ENCODE measurements at regions not wholly inside any gene's neighbourhood (a gene's known extent, or its start where the extent isn't known, plus 50 kb on each side); places are given as distances from the start of the nearest gene placed in this dataset.
"Not testable (repeated sequence)": the region's sequence is repeated elsewhere in the genome, so short reads cannot be mapped to it uniquely, and the experiment has no call there.

DNA sequence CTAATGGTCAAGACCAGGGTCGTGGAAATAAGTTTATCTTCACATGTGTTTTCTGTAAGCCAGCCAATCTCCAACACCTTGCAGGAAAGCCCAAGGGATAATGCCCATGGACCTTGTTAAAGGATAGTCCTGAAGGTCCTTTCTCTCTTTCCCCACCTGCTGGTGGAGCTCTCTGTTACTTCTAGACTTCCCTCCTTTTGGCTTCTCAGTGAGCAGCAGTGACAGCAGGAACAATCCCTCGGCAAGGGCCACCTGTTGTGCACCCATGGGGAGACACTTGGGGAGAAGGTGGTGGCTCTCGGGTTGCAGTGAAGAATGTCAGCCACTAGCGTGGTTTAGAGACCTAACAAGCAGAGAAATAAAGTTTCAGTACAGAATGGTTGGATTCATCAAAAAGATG lies 84.0 kb upstream of the OSBPL11 start:
- ATAC-seq = peak; percentile 24
- no peak overlapping the region for H3K4me3 ChIP-seq

DNA sequence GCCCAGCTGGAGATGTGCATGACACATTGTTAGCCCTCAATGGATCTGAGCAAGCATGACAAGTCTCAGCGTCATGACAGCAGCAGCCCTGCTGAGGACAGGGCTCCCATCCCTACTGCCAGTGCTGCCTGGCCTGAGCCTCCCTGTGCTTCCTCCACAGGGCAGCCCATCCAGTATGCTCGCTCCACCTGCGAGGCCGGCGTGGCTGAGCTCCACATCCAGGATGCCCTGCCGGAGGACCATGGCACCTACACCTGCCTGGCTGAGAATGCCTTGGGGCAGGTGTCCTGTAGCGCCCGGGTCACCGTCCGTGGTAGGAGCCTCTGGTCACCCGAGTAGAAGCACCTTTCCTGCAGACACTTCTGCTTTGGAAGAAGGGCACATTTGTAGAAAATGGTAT lies 85.8 kb upstream of the OSBPL11 start:
- DNase-seq = no peak
- no peak for ATAC-seq
- Histone ChIP-seq H3K4me3 (no peak overlapping the region), H3K4me1 (ENCODE audit: low read depth) (no peaks in the 10 kb centered on the region), H3K9me3 (no peaks in the 10 kb centered on the region), H3K36me3 (ENCODE audit: low read depth) (no peaks in the 10 kb centered on the region)
- no peak for TF ChIP-seq CTCF (IDR thresholded peaks at IDR 0.05)
- intact Hi-C loops (cut with DNase I, micrococcal nuclease) = no loop called here

More for the DNA sequence above, 84.0 kb upstream of the OSBPL11 start:
- no peak for TF ChIP-seq CTCF (IDR thresholded peaks at IDR 0.05)
- Histone ChIP-seq H3K4me1 (ENCODE audit: low read depth) (no peaks in the 10 kb centered on the region), H3K36me3 (ENCODE audit: low read depth) (no peaks in the 10 kb centered on the region), H3K9me3 (no peaks in the 10 kb centered on the region)
- DNase-seq = peak in 1 of 3 donors; percentile 18
- intact Hi-C loops (cut with DNase I, micrococcal nuclease) = no loop called here

GRCh38 chr3:125681906-125682305 lies 86.6 kb upstream of the OSBPL11 start:
- ATAC-seq; intact Hi-C loops (cut with DNase I, micrococcal nuclease); H3K9me3 ChIP-seq; H3K36me3 ChIP-seq (ENCODE audit: low read depth); DNase-seq; H3K4me1 ChIP-seq (ENCODE audit: low read depth); H3K4me3 ChIP-seq: not testable (repeated sequence)

DNA sequence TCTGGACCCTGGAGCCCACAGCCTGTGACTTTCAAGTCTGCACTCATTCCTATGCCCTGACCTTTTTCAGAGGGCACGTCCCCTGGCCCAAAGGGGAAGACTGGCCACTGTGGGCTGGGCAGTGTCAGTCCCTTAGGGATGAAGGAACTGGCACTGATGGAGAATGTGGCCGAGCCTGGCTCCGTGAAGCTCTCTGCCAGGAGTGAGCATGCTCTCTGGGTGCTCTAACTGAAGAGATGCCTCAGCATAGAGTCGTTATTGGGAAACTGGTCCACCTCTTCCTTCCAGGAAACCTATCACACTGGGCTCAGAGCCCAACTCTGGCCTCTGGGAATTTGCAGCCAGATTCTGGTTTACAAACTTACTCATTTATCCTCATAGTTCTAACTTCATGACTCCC lies 87.3 kb upstream of the OSBPL11 start:
- ATAC-seq; H3K36me3 ChIP-seq (ENCODE audit: low read depth); H3K4me3 ChIP-seq; DNase-seq; intact Hi-C loops (cut with DNase I, micrococcal nuclease); H3K9me3 ChIP-seq; H3K4me1 ChIP-seq (ENCODE audit: low read depth): not testable (repeated sequence)

DNA sequence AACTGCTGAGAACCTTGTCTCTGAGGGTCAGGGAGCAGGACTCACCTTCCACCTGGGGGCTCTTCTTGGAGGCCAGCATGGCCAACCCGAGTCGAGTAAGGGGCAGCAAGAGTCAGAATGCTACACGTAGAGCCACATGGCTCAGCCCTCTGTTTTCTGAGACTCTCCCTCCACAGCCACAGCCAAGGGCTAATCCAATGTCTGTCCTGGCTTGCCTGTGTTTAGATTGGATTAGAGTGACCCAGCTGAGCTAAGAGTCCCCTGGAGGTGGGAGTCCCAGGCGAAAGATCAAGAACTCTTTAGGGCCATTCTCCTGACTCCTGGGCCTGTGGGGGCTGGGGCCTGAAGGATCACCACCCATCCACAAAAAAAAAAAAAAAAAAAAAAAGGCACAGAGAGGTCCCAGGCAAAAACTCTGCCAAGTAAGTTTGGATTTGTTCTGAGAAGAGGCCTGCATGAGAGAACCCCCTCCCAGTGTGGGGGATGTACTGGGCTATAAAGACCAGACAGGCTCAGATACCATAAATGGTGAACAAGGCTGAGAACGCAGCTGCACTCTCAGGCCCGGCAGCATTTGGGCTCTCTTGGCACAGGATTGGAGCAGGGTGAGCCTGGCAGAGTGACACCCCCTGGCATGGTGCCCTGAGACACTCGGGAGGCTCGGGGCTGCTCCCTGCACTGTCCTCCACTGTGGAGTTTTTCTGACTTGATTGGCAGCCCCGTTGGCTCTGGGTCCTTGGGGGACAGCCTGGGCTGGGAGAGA lies 88.0 kb upstream of the OSBPL11 start:
- H3K4me1 ChIP-seq (ENCODE audit: low read depth) = no peaks in the 10 kb centered on the region
- TF ChIP-seq CTCF (IDR thresholded peaks at IDR 0.05) = no peak
- intact Hi-C loops (cut with DNase I, micrococcal nuclease) = no loop called here
- no peaks in the 10 kb centered on the region for H3K36me3 ChIP-seq (ENCODE audit: low read depth)
- DNase-seq (peak in 1 of 3 donors; percentile 39), ATAC-seq (peak; percentile 27)
- H3K4me3 ChIP-seq = no peak overlapping the region
- H3K9me3 ChIP-seq = no peaks in the 10 kb centered on the region

DNA sequence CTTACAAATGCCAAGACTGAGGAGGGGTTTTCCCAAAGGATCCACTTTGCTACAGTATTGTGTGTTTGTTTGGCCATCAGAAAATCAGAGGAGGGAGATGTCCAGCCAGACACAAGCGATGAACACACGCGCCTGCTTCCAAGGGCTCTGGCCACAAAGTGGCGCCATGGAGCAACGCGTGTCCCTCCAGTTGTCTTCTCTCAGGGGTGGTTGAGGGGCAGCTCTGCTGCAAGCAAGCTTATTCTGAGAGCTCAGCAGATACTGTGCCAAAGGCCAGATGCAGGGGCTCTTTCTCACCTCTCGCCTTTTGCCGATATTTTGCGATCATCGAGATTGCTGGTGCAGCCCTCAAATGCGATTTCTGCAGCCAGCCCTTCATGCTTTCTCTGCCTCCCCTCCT lies 88.9 kb upstream of the OSBPL11 start:
- DNase-seq (no peak), ATAC-seq (peak; percentile 30)
- Histone ChIP-seq H3K9me3 (no peaks in the 10 kb centered on the region), H3K4me1 (ENCODE audit: low read depth) (no peaks in the 10 kb centered on the region), H3K4me3 (no peak overlapping the region), H3K36me3 (ENCODE audit: low read depth) (no peaks in the 10 kb centered on the region)
- intact Hi-C loops (cut with DNase I, micrococcal nuclease) = no loop called here
- TF ChIP-seq CTCF (IDR thresholded peaks at IDR 0.05) = no peak

DNA sequence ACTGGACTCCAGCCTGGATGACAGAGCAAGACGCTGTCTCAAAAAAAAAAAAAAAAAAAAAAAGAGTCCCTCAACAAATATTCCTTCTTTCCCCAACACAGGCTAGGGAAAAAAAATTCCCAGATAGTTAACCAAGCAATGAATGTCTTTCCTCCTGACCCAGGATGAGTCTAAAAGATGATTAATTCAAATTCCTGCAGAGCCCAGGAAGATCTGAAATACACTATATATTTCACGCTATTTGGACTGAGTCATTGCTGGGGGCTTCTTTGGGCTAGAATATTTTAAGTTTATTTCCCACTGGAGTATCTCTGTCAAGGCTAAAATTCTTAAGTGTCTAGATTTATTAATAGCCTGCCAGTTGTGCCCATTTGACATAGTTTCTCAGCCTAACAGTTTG lies 90.4 kb upstream of the OSBPL11 start:
- H3K4me3 ChIP-seq; H3K36me3 ChIP-seq (ENCODE audit: low read depth): not testable (repeated sequence)

More for the DNA sequence above, 90.4 kb upstream of the OSBPL11 start:
- DNase-seq; ATAC-seq; H3K4me1 ChIP-seq (ENCODE audit: low read depth); intact Hi-C loops (cut with DNase I, micrococcal nuclease); H3K9me3 ChIP-seq: not testable (repeated sequence)

All from mucosa of descending colon (tissue), 3 donors.